Activated T-helper 9 cell treated with anti-CD3 and anti-CD28 coated beads, Interleukin-2, amount 50 U/mL, for 16 hours (primary cell): ENCODE measurements at regions not wholly inside any gene's neighbourhood (a gene's known extent, or its start where the extent isn't known, plus 50 kb on each side); places are given as distances from the start of the nearest gene placed in this dataset.
"Not testable (repeated sequence)": the region's sequence is repeated elsewhere in the genome, so short reads cannot be mapped to it uniquely, and the experiment has no call there.

Experiments
- DNase-seq: peaks from one replicate; pipeline ENCODE4 v3.0.0-alpha.2; 2020; ENCODE audit warnings: low read depth

- no peak for DNase-seq
Observed at GRCh38 chr5:7088849-7089248, 307.1 kb upstream of the ADCY2 start.

- DNase-seq = no peak
Observed at GRCh38 chr5:7094626-7095025, 301.3 kb upstream of the ADCY2 start.

DNA sequence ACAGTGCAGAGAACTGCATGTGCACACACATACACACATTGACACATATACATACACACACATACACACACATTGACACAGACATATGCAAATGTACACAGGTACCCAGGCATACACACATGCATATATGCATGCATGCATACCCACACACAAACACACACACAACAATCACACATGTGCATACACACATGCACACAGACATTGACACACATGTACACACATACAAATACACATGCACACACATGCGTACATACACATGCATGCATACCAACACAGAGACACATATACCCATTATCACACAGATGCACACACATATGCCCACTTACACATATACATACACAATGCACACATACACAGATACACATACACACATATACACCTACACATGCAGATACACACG lies 299.6 kb upstream of the ADCY2 start:
- DNase-seq = no peak

- no peak for DNase-seq
Observed at GRCh38 chr5:7105358-7105757, 290.6 kb upstream of the ADCY2 start.

- DNase-seq = no peak
Observed at GRCh38 chr5:7117961-7118360, 278.0 kb upstream of the ADCY2 start.

DNA sequence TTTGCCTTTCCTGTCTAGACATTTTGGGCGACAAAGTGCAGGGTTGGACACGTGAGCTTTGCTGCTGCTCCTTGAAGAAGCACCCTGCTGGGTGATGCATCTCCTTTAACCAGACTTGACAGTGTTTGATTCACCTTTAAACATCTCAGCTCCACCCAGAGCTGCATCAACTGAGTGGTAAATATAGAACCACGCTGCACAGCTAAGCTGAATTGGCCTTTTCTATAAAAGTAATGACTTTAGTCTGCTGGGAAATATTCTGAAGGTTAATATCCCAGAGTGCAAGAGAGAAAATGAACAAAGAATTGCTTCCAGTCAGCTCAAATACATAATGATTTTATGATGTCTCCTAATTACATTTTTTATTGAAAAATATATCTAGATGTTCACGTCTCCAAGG lies 264.3 kb upstream of the ADCY2 start:
- DNase-seq = no peak

GRCh38 chr5:7146886-7147285 lies 249.1 kb upstream of the ADCY2 start:
- DNase-seq = no peak

DNA sequence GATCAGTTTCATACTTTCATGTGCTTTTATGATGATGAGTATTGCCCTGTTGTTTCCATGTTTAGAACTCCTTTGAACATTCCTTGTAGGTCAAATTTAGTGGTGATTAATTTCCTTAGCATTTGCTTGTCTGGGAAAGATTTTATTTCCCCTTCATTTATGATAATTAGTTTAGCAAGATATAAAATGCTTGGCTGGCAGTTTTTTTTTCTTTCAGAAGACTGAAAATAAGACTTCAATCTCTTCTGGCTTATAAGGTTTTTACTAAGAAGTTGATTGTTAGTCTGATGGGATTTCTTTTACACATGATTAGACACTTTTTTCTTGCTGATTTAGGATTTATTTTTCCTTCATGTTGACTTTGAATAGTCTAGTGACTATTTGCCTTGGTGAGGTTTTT lies 238.9 kb upstream of the ADCY2 start:
- DNase-seq = no peak

DNA sequence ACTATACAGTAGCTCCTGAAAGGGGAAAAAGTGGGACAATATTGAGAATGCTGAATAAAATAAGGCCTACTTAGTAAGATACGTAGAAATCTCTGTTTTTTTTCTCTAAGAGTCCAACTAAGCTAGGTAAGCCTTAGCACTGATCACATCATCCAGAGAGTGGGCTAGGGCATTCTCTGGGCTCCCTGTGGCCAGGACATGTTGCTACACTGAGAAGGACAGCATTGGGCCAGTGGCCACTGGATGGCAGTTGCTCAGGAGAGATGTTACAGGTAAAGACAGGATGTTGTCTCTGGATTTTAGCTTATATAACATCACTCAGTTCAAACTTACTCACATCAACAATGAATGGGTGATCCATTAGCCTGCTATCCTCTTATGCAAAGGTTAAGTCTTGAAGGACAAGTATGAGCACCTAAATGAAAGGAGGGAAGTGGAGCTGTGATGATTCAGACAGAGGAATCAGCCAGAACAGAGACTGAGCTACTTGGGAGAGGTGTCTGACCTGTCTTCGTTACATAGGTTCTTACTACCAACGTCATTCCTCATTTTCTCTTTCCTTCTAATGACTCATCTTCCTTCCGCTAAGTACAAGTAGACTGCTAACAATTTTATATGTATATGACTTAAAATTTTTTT lies 226.6 kb upstream of the ADCY2 start:
- DNase-seq = no peak

- not testable (repeated sequence) for DNase-seq
Observed at GRCh38 chr5:7170785-7171184, 225.2 kb upstream of the ADCY2 start.

- DNase-seq = no peak
Observed at GRCh38 chr5:7179364-7179763, 216.6 kb upstream of the ADCY2 start.

- DNase-seq = no peak
Observed at GRCh38 chr5:7181841-7182240, 214.1 kb upstream of the ADCY2 start.

- no peak for DNase-seq
Observed at GRCh38 chr5:7185742-7186141, 210.2 kb upstream of the ADCY2 start.

GRCh38 chr5:7186818-7187217 lies 209.1 kb upstream of the ADCY2 start:
- DNase-seq = no peak

DNA sequence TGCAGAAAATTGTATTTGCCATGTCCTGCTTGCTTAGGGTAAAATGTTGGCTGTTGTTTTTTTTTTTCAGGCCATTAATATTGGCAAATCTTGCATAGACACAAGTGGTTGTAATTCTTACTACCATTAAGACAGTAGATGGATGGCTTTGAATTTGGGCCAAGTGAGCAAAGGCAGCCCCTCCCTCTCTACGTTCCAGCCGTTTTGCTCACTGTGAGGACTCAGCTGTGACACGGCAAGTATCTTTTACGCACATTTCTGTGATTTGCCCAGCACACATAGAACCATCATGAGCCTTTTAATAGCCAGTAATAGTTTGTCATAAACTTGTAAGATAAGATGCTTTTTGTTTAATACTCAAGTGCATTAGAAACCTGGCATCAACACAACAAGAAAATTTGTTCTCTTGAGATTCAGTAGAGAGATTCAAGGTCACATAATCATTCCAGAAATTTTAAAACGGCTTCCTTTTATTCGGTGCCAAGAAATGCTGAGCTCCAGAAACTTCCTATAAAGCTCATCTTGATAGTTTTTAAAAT lies 205.2 kb upstream of the ADCY2 start:
- no peak for DNase-seq

DNA sequence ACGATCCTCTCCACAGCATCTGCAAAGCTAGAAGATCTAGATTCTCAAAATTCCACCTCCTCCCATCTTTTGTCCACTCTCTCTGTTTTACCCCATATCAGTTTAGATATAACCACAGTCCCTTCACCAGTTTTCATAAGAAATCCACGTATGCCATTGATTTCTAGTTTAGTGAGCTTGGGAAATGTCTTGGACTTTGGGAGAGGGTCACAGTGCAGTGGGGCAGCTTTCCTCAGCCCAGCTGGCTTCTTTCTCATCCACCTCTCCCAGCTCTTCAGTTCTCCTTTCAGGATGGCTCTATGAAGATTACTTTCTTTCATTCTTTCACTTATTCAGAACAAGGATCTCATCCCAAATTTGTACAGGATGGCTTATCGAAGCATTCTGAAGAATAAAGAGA lies 203.9 kb upstream of the ADCY2 start:
- DNase-seq = no peak

DNA sequence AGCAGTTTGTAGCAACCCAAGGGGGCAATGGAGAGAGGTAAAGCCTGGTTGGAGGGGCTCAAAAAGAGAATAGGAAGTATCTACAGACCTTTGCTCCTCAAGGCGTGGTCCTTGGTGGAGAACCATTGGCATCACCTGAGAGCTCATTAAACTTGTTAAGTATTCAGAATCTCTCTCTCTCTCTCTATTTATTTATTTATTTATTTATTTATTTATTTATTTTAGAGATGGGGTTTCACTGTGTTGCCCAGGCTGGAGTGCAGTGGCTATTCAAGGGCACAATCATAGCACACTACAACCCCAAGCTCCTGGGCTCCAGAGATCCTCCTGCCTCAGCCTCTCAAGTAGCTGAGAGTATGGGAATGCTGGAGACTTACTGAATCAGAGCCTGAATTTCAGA lies 193.1 kb upstream of the ADCY2 start:
- no peak for DNase-seq

DNA sequence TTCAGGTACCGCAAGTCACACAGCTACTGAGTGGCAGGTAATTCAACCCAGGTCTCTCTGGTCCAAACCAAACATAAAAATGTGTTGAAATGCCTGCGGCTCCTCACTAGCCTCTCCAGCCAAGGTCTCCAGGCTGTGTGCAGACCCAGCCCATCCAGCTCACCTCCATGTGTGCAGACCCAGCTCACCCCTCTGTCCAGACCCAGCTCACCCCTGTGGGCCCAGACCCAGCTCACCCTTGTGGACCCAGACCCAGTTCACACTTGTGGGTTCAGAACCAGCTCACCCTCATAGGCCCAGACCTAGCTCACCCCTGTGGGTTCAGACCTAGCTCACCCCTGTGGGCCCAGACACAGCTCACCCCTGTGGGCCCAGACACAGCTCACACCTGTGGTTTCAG lies 188.0 kb upstream of the ADCY2 start:
- DNase-seq = no peak

- DNase-seq = no peak
Observed at GRCh38 chr5:7208938-7209337, 187.0 kb upstream of the ADCY2 start.

DNA sequence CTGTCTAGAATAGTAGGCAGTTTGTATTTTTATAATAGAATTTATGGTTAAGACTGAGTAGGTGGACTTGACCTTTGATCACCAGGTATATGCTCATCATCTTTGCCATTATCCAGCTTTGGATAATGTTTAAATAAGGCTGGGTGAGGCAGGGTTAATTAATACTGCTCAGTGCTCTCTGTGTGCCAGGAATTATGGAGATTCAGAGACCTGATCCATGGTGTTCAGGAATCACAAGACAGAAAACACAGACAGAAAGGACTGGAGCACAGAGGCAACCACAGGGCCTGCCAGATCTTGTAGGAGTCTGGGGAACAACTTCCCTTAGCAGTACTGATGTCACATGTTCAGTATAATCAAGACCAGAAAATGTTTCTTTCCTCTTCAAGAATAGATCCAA lies 186.3 kb upstream of the ADCY2 start:
- DNase-seq = no peak

DNA sequence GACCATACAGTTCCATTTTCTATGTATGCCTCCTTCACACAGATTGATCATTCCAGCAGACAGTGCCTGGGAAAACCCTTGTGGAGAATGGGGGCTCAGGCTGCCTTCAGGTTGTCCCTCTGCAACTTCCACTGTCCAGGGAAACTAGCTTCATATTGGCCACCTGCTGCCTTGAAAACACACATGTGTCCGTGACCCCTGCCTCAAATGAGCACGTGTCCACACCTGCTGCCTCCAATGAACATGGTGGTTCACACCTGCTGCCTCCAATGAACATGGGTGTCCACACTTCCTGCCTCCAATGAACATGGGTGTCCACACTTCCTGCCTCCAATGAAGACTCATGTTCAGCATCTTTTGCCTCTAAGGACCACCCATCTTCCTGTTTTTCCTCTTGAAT lies 185.4 kb upstream of the ADCY2 start:
- DNase-seq = no peak

DNA sequence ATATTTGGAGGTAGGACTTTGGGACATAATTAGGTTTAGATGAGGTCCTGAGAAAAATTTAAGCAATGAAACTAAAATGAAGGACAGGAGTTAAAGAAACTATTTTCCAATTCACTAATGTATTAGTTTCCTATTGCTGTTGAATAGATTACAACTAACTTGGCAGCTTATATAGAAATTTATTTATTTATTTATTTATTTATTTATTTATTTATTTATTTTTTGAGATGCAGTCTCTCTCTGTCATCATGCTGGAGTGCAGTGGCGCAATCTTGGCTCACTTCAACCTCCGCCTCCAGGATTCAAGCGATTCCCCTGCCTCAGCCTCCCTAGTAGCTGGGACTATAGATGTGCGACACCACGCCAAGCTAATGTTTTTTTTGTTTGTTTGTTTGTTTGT lies 182.4 kb upstream of the ADCY2 start:
- DNase-seq = no peak

DNA sequence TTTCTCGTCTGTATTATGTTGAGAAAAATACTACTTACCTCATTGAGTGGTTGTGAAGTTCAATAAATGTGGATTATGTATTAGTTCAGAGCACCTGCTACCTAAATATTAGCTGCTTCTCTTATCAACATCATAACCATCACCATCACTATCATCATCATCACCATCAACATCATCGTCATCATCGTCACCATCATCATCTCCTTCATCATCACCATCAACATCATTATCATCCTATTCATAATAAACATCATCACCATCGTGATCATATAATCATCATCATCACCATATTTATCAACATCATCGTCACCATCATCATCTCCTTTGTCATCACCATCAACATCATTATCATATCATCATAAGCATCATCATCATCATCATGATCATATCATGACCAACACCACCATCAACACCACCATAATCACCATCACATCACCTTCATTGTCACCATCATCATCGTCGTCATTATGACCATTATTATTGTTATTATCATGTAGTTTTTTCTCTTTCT lies 181.0 kb upstream of the ADCY2 start:
- DNase-seq = no peak

- no peak for DNase-seq
Observed at GRCh38 chr5:7218141-7218540, 177.8 kb upstream of the ADCY2 start.
